ENCODE measurements at regions not wholly inside any gene's neighbourhood (a gene's known extent, or its start where the extent isn't known, plus 50 kb on each side); places are given as distances from the start of the nearest gene placed in this dataset.

DNA sequence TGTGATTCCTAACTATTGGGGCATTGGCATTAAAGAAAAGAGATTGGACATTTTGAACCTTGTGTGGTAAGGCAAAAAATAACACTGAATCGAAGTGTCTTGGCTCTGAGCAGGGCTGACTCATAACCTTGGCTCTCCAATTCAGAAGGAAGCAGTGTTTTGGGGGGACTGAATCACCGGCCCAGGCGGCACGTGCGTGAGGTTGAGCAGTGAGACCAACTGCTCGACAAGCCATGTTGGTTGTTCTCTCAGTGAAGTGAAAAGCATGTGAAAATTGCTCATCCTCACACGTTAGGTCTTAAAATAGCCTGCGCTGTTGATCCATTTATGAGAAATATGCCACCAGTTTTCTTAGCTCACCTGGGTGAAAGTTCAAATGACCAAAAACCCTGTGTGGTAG, 137.8 kb upstream of the SPACA1 start:
- ATAC-seq (no peak), DNase-seq (ENCODE audit: low spot score) (no peak)

GRCh38 chr6:87908978-87909811, 138.4 kb upstream of the SPACA1 start:
- no peak for DNase-seq (ENCODE audit: low spot score)
- ATAC-seq: no peak

- no peak for ATAC-seq
Observed at GRCh38 chr6:87907521-87907920, 140.1 kb upstream of the SPACA1 start.

DNA sequence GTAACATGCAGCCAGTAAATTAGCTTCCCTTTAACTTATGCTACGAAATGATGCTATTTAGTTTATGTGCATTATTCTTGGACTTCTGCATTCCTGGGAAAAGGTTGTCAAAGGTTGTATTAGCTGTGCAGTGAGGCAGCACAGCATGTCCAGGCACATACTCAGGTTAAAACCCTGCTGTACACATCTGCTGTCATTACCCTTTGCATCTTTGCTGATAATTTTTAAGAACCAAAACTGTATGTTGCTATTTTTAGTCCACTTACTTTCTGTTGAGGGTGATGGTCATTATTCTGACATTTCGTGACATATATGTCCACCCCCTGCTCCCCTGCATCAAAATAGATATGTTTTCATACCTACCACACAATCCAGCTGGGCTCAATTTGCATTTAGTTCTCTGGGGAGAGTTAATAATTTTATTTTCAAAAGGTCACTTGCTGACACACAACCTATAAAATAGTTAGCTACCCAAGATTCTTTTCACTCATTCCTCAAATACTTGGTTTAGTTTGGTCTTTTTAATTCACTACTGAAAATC, 142.5 kb upstream of the SPACA1 start:
- no peak for DNase-seq (ENCODE audit: low spot score)
- no peak for ATAC-seq

More at GRCh38 chr6:87907521-87907920, 140.1 kb upstream of the SPACA1 start:
- DNase-seq (ENCODE audit: low spot score): no peak

GRCh38 chr6:87904011-87904410, 143.6 kb upstream of the SPACA1 start:
- no peak for ATAC-seq

GRCh38 chr6:87903323-87903722, 144.3 kb upstream of the SPACA1 start:
- ATAC-seq (no peak), DNase-seq (ENCODE audit: low spot score) (no peak)

More at GRCh38 chr6:87904011-87904410, 143.6 kb upstream of the SPACA1 start:
- no peak for DNase-seq (ENCODE audit: low spot score)

DNA sequence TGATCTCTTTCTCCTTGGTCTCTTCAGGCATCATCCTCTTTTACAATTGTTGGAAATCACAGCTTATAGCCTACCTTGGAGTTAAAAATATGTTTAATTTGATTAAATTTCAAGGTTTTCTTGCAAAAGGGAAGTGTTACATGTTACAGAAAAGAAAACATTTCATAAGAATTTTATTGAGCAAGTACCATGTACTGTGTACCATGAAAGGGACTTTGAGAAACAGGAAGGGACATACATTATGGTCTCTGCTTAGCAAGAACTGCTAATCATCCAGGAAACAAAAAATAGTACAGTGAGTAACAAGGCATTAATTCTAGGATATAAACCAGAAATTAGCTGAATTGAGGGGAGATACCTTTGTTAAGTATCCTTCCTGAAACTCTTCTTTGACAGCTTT, 145.3 kb upstream of the SPACA1 start:
- DNase-seq (ENCODE audit: low spot score) (no peak), ATAC-seq (no peak)

- DNase-seq (ENCODE audit: low spot score) (no peak), ATAC-seq (no peak)
Observed at GRCh38 chr6:87901613-87902012, 146.0 kb upstream of the SPACA1 start.

- DNase-seq (ENCODE audit: low spot score) (peak; percentile 49), ATAC-seq (peak; percentile 81)
Observed at GRCh38 chr6:87900160-87900698, 147.4 kb upstream of the SPACA1 start.

DNA sequence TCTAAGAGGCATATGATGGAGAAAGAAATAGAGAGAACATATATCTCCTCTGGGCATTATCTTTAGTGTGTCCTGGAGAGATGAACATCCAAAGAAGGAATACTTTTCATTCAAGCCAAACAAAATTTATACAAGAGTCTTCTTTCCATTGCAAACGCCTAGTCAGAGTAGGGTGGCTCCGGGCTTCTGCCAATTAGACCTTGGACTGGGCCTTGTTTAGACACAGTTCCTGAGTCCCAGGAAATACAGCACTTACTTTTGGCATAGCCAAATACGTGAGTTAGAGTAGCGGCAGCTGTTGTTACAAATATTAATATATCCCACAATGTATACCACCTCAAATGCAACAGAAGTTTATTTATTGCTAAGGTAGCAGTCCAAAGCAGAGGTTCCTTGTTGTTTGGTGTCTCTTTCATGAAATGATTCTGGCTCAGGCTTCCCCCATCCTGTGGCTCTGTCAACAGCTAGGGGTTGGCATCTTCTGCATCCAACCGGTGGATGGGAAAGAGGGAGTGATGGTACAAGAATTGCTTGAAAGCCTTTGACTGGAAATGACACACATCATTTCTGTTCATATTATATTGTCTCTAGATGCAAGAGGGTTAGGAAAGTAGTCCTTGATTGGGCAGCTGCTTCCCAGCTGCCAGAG, 148.0 kb upstream of the SPACA1 start:
- DNase-seq (ENCODE audit: low spot score) (peak; percentile 70), ATAC-seq (peak; percentile 96)

- ATAC-seq (no peak), DNase-seq (ENCODE audit: low spot score) (no peak)
Observed at GRCh38 chr6:87897663-87898062, 150.0 kb upstream of the SPACA1 start.

DNA sequence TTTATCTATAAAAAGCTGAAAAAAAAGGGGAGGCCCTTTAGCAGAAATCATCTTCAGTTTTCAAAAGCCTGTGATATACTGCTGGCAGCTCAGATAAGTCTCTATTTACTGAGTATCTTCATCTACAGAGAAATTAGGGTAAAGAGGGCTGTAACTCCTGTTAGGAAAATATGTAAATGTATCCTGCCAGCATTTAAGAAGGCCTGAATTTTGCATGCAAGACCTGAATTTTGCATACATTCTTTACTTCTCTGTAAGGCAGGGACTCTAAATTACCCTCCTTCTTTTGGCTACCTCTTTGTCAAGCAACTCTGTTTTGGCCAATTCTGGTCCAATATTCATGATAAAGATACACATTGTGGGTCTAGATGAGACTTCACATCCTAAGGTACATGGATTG, 150.6 kb upstream of the SPACA1 start:
- no peak for ATAC-seq
- DNase-seq (ENCODE audit: low spot score): no peak

- DNase-seq (ENCODE audit: low spot score) (no peak), ATAC-seq (no peak)
Observed at GRCh38 chr6:87887266-87887665, 160.4 kb upstream of the SPACA1 start.

GRCh38 chr6:87884203-87884602, 163.4 kb upstream of the SPACA1 start:
- DNase-seq (ENCODE audit: low spot score) (no peak), ATAC-seq (no peak)

GRCh38 chr6:87881342-87881895, 166.2 kb upstream of the SPACA1 start:
- no peak for ATAC-seq
- no peak for DNase-seq (ENCODE audit: low spot score)

- DNase-seq (ENCODE audit: low spot score): no peak
- ATAC-seq: no peak
Observed at GRCh38 chr6:87879132-87879861, 168.3 kb upstream of the SPACA1 start.

- no peak for DNase-seq (ENCODE audit: low spot score)
Observed at GRCh38 chr6:87875781-87876180, 171.9 kb upstream of the SPACA1 start.

DNA sequence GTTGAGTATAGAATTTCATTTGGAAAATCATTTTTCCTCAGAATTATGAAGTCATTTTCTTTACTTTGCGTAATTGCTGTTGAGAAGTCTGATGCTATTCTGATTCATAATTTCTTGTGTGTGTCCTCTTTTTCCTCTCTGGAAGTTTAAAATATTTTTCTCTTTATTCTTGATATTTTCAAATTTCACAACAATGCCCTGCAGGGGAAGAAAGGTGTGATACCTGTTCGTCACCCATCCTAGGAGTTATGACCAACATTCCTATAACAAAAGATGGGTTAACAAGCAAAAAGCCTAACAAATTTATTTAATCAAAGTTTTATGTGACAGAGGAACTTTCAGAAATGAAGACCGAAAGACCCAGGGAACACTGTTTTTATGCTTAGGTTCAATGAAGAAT, 171.5 kb upstream of the AKIRIN2 start:
- no peak for DNase-seq (ENCODE audit: low spot score)
- no peak for ATAC-seq

More at GRCh38 chr6:87875781-87876180, 171.9 kb upstream of the SPACA1 start:
- no peak for ATAC-seq

- no peak for DNase-seq (ENCODE audit: low spot score)
- no peak for ATAC-seq
Observed at GRCh38 chr6:87870556-87870955, 168.5 kb upstream of the AKIRIN2 start.

DNA sequence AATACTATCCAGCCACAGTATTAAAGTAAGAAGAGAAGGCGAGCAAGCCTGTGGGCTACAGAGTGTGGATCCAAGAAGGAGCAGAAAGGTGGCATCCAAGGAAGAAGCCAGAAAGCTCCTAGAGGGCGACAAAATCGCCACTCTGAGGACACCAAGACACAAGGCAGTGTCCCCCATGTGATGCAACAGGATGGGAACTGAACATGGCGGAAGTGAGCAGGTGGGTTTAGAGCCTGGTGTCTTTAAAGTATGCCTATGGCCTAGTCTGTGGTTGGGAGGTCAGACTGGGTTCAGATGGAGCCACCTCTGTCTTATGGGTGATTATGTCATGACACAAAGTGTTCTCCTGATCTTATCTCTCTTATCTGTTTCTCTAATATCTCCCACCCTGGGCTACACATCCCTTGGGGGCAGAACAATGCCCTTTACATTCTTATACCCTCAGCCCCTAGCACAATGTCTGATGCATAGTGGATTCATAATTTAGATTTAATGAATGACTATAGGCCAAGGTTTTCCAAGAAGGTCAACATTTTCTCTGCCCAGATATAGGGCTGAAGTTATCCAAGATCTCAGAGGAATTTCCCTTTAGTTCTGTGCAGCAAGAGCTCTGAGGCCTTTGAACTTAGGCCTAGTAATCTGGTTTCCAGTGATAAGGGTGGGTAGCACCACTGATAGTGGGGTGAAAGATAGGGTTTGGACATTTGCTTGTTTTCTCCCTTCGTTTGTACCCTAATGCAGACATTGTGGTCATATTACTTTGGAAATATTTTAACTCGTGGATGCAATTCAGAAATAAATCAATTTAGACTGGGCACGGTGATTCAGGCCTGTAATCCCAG, 167.3 kb upstream of the AKIRIN2 start:
- no peak for ATAC-seq
- DNase-seq (ENCODE audit: low spot score): no peak

Measured in left lobe of liver (tissue), 2 donors.